Liver (tissue), 8 donors: ENCODE measurements at regions not wholly inside any gene's neighbourhood (a gene's known extent, or its start where the extent isn't known, plus 50 kb on each side); places are given as distances from the start of the nearest gene placed in this dataset.

Source experiments
- DNase-seq: peaks from one replicate; pipeline ENCODE4 v3.0.0-alpha.2; 2017; ENCODE audit warnings: low spot score
- H3K27ac ChIP-seq, 2 donors: one replicate each; pipeline ENCODE4 v1.7.0; 2013; ENCODE audit warnings: inconsistent platforms in 2 of 2, low read length in 2 of 2, control low read depth in 1 of 2, low read depth in 1 of 2, mild to moderate bottlenecking in 1 of 2
- H3K27me3 ChIP-seq, 4 donors: one replicate each; pipeline versions ENCODE4 v1.6.1 to v1.7.0; 2013; ENCODE audit warnings: low read length in 3 of 4, inconsistent platforms in 1 of 4, mild to moderate bottlenecking in 1 of 4, moderate library complexity in 1 of 4; ENCODE audit not compliant: control insufficient read depth in 4 of 4, insufficient read depth in 4 of 4
- H3K36me3 ChIP-seq, 4 donors: one replicate each; pipeline versions ENCODE4 v1.6.1 to v1.7.0; 2013; ENCODE audit warnings: low read length in 3 of 4, mild to moderate bottlenecking in 3 of 4, low read depth in 1 of 4, moderate library complexity in 1 of 4; ENCODE audit not compliant: control insufficient read depth in 4 of 4, insufficient read depth in 3 of 4
- H3K4me1 ChIP-seq, 4 donors: one replicate each; pipeline versions ENCODE4 v1.6.1 to v1.7.0; 2013; ENCODE audit warnings: low read length in 3 of 4, mild to moderate bottlenecking in 3 of 4, moderate library complexity in 1 of 4; ENCODE audit not compliant: control insufficient read depth in 4 of 4, insufficient read depth in 4 of 4
- H3K4me3 ChIP-seq, 3 donors: one replicate each; pipeline versions ENCODE4 v1.6.1 to v1.7.0; 2013; ENCODE audit warnings: low read length in 3 of 3, control low read depth in 1 of 3, low read depth in 1 of 3, mild to moderate bottlenecking in 1 of 3
- H3K9ac ChIP-seq, 2 donors: one replicate each; pipeline ENCODE4 v1.7.0; 2013; ENCODE audit warnings: low read length in 2 of 2, mild to moderate bottlenecking in 2 of 2, moderate library complexity in 2 of 2, control low read depth in 1 of 2, low read depth in 1 of 2
- H3K9me3 ChIP-seq, 4 donors: one replicate each; pipeline versions ENCODE4 v1.6.1 to v1.7.0; 2013; ENCODE audit warnings: low read length in 3 of 4; ENCODE audit not compliant: control insufficient read depth in 4 of 4
- ATF3 ChIP-seq: IDR thresholded peaks from 2 replicates; pipeline ENCODE4 v1.6.1; 2016; ENCODE audit warnings: antibody characterized with exemption
- EGR1 ChIP-seq, 2 donors: IDR thresholded peaks; 2 replicates each; pipeline ENCODE4 v1.6.1; 2016 to 2018; ENCODE audit warnings: antibody characterized with exemption in 2 of 2, low read depth in 2 of 2
- FOXA1 ChIP-seq: IDR thresholded peaks from 2 replicates; pipeline ENCODE4 v1.6.1; 2016; ENCODE audit warnings: antibody characterized with exemption
- FOXA2 ChIP-seq: IDR thresholded peaks from 2 replicates; pipeline ENCODE4 v1.6.1; 2016; ENCODE audit warnings: antibody characterized with exemption
- GABPA ChIP-seq, 2 donors: IDR thresholded peaks in 1 of 2; conservative IDR thresholded peaks in 1 of 2; 2 replicates each; pipeline ENCODE4 v1.6.1; 2016; ENCODE audit warnings: antibody characterized with exemption in 2 of 2, mild to moderate bottlenecking in 1 of 2, moderate library complexity in 1 of 2
- HNF4A ChIP-seq, 2 donors: conservative IDR thresholded peaks; 2 replicates each; pipeline ENCODE4 v1.6.1; 2016; ENCODE audit warnings: antibody characterized with exemption in 2 of 2, mild to moderate bottlenecking in 2 of 2
- HNF4G ChIP-seq: IDR thresholded peaks from 2 replicates; pipeline ENCODE4 v1.6.1; 2016; ENCODE audit warnings: antibody characterized with exemption
- NR2F2 ChIP-seq: IDR thresholded peaks from 2 replicates; pipeline ENCODE4 v1.6.1; 2016; ENCODE audit warnings: antibody characterized with exemption
- RAD21 ChIP-seq, 2 donors: IDR thresholded peaks; 2 replicates each; pipeline ENCODE4 v1.6.1; 2016; ENCODE audit warnings: antibody characterized with exemption in 2 of 2, mild to moderate bottlenecking in 2 of 2
- REST ChIP-seq: IDR thresholded peaks from 2 replicates; pipeline ENCODE4 v1.6.1; 2016; ENCODE audit warnings: antibody characterized with exemption, mild to moderate bottlenecking
- RXRA ChIP-seq, 2 donors: IDR thresholded peaks; 2 replicates each; pipeline ENCODE4 v1.6.1; 2017 to 2018; ENCODE audit warnings: antibody characterized with exemption in 2 of 2, mild to moderate bottlenecking in 1 of 2
- SP1 ChIP-seq: IDR thresholded peaks from 2 replicates; pipeline ENCODE4 v1.6.1; 2018; ENCODE audit warnings: antibody characterized with exemption, mild to moderate bottlenecking
- TAF1 ChIP-seq: conservative IDR thresholded peaks from 2 replicates; pipeline ENCODE4 v1.6.1; 2016; ENCODE audit warnings: antibody characterized with exemption, mild to moderate bottlenecking
- YY1 ChIP-seq: IDR thresholded peaks from 2 replicates; pipeline ENCODE4 v1.6.1; 2016; ENCODE audit warnings: antibody characterized with exemption, mild to moderate bottlenecking
- ZBTB33 ChIP-seq: IDR thresholded peaks from 2 replicates; pipeline ENCODE4 v1.6.1; 2016; ENCODE audit warnings: antibody characterized with exemption
- WGBS: extraction: QIAGEN DNeasy Blood & Tissue Kit; methylation state at CpG from one replicate; pipeline ENCODE4 v1.1.7; 2013; 5-methylcytosine and 5-hydroxymethylcytosine counted together
- TF ChIP-seq, protein P1 (sequence below): IDR thresholded peaks from 2 replicates; pipeline ENCODE4 v1.6.1; 2016; ENCODE audit warnings: antibody characterized with exemption
- TF ChIP-seq, protein P2 (sequence below): fragments of 150-350 bp; IDR thresholded peaks from 2 replicates; pipeline ENCODE4 v1.5.1; 2017; ENCODE audit warnings: improper control_type of control experiment, low read depth, low read length; ENCODE audit not compliant: missing input control
- donor health status: healthy.
- donor health status: healthy.
- donor health status: healthy.
- donor health status: healthy.
- donor health status: healthy.

DNA sequence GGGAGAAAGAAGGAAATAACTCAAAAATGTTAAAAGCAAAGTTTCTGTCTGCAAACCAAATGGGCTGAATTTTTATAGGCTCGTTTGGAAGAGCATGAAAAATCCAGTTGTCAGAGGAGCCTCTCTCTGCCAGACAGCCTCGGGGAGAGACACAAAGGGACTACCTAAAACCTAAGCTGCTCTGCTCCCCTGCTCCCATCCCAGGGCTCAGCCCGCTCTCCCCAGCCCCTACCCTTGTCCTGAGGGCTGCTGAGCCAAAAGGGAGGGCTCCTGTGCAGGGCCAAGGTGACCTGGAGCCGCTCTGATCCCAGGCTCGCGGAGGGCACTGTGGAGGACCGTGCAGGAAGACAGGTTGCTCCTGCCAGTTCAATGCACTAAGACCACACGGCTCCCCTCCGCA, 96.7 kb upstream of the UQCRFS1 start:
- Histone ChIP-seq H3K4me3 (no peak overlapping the region), H3K4me1 (no peaks in the 10 kb centered on the region), H3K36me3 (no peaks in the 10 kb centered on the region), H3K27me3 (peaks cover 0 to 9% (median 2%) of the 10 kb centered on the region in 4 donors), H3K27ac (no peak overlapping the region), H3K9ac (no peak overlapping the region), H3K9me3 (no peaks in the 10 kb centered on the region)
- no peak for TF ChIP-seq FOXA2
- 48% methylated on average over 9 of the region's 9 CpGs for WGBS
- no peak for DNase-seq

GRCh38 chr19:29311191-29311790, 98.3 kb upstream of the UQCRFS1 start:
- no peak overlapping the region for H3K27ac ChIP-seq
- no peak overlapping the region for H3K9ac ChIP-seq
- no peak overlapping the region for H3K4me3 ChIP-seq
- no peaks in the 10 kb centered on the region for H3K9me3 ChIP-seq
- H3K27me3 ChIP-seq, result peaks cover 0 to 9% (median 1%) of the 10 kb centered on the region in 4 donors
- no peak for DNase-seq
- WGBS, result 60% methylated on average over 14 of the region's 14 CpGs
- TF ChIP-seq YY1, result no peak
- no peak for TF ChIP-seq RXRA (IDR thresholded peaks at IDR 0.05)
- TF ChIP-seq EGR1 (IDR thresholded peaks at IDR 0.05; ENCODE audit: low read depth in 2 of 2), result no peak
- no peak for TF ChIP-seq ATF3
- TF ChIP-seq FOXA2, result no peak
- TF ChIP-seq GABPA (IDR thresholded peaks at IDR 0.05 in 1 of 2, conservative IDR thresholded peaks at IDR 0.05 in 1 of 2), result no peak
- TF ChIP-seq, protein P1, sequence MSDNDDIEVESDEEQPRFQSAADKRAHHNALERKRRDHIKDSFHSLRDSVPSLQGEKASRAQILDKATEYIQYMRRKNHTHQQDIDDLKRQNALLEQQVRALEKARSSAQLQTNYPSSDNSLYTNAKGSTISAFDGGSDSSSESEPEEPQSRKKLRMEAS, result no peak
- TF ChIP-seq TAF1, result no peak
- TF ChIP-seq HNF4A (conservative IDR thresholded peaks at IDR 0.05), result no peak
- TF ChIP-seq SP1, result no peak
- TF ChIP-seq REST, result no peak
- TF ChIP-seq RAD21 (IDR thresholded peaks at IDR 0.05), result no peak
- no peak for TF ChIP-seq HNF4G
- TF ChIP-seq, protein P2, sequence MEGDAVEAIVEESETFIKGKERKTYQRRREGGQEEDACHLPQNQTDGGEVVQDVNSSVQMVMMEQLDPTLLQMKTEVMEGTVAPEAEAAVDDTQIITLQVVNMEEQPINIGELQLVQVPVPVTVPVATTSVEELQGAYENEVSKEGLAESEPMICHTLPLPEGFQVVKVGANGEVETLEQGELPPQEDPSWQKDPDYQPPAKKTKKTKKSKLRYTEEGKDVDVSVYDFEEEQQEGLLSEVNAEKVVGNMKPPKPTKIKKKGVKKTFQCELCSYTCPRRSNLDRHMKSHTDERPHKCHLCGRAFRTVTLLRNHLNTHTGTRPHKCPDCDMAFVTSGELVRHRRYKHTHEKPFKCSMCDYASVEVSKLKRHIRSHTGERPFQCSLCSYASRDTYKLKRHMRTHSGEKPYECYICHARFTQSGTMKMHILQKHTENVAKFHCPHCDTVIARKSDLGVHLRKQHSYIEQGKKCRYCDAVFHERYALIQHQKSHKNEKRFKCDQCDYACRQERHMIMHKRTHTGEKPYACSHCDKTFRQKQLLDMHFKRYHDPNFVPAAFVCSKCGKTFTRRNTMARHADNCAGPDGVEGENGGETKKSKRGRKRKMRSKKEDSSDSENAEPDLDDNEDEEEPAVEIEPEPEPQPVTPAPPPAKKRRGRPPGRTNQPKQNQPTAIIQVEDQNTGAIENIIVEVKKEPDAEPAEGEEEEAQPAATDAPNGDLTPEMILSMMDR, result no peak
- no peak for TF ChIP-seq FOXA1
- no peak for TF ChIP-seq ZBTB33
- no peak for TF ChIP-seq NR2F2
- no peaks in the 10 kb centered on the region for H3K4me1 ChIP-seq
- no peaks in the 10 kb centered on the region for H3K36me3 ChIP-seq
